ENCODE measurements at regions not wholly inside any gene's neighbourhood (a gene's known extent, or its start where the extent isn't known, plus 50 kb on each side); places are given as distances from the start of the nearest gene placed in this dataset.

- ATAC-seq (no peak), DNase-seq (no peak)
- H3K27ac ChIP-seq: no peak overlapping the region
- WGBS, 2 donors: 73 to 79% methylated on average over 11 of the region's 11 CpGs
- H3K4me1 ChIP-seq: no peaks in the 10 kb centered on the region
- H3K9me3 ChIP-seq: no peaks in the 10 kb centered on the region
- intact Hi-C loops (cut with DNase I): no loop called here
- H3K4me3 ChIP-seq: no peak overlapping the region
- TF ChIP-seq CTCF (IDR thresholded peaks at IDR 0.05): no peak
- peaks cover 0 to 6% (median 0%) of the 10 kb centered on the region in 7 donors for H3K27me3 ChIP-seq
- H3K36me3 ChIP-seq: no peaks in the 10 kb centered on the region
Measured at GRCh38 chr10:44587488-44588318, 202.8 kb upstream of the CXCL12 start.

GRCh38 chr10:44589181-44589943 is 204.5 kb upstream of the CXCL12 start:
- Histone ChIP-seq H3K9me3 (no peaks in the 10 kb centered on the region), H3K4me3 (no peak overlapping the region), H3K27ac (no peak overlapping the region), H3K4me1 (no peaks in the 10 kb centered on the region), H3K36me3 (no peaks in the 10 kb centered on the region), H3K27me3 (peaks cover 0 to 15% (median 0%) of the 10 kb centered on the region in 7 donors)
- WGBS, 2 donors: 84 to 86% methylated on average over 17 of the region's 17 CpGs
- peak in 1 of 9 donors; percentile 4 for TF ChIP-seq CTCF (IDR thresholded peaks at IDR 0.05)
- DNase-seq: no peak
- ATAC-seq: no peak
- intact Hi-C loops (cut with DNase I): no loop called here

- Histone ChIP-seq H3K4me1 (no peaks in the 10 kb centered on the region), H3K4me3 (no peak overlapping the region), H3K27me3 (peaks cover 0 to 19% (median 0%) of the 10 kb centered on the region in 7 donors), H3K9me3 (no peaks in the 10 kb centered on the region), H3K36me3 (no peaks in the 10 kb centered on the region), H3K27ac (no peak overlapping the region)
- no peak for ATAC-seq
- 82 to 86% methylated on average over 5 of the region's 5 CpGs for WGBS, 2 donors
- intact Hi-C loops (cut with DNase I): no loop called here
- no peak for DNase-seq
- no peak for TF ChIP-seq CTCF (IDR thresholded peaks at IDR 0.05)
Measured at GRCh38 chr10:44589944-44590449, 205.1 kb upstream of the CXCL12 start.

GRCh38 chr10:44591911-44592310 is 207.0 kb upstream of the CXCL12 start:
- Histone ChIP-seq H3K4me1 (no peaks in the 10 kb centered on the region), H3K9me3 (peaks cover 0 to 7% (median 0%) of the 10 kb centered on the region in 11 donors), H3K36me3 (no peaks in the 10 kb centered on the region), H3K27ac (no peak overlapping the region), H3K27me3 (peaks cover 0 to 19% (median 0%) of the 10 kb centered on the region in 7 donors), H3K4me3 (no peak overlapping the region)
- TF ChIP-seq CTCF (IDR thresholded peaks at IDR 0.05): no peak
- no peak for ATAC-seq
- WGBS, 2 donors: 30 to 54% methylated on average over 1 of the region's 1 CpG
- intact Hi-C loops (cut with DNase I): no loop called here
- no peak for DNase-seq

Measured in heart right ventricle (tissue), 16 donors.